ENCODE measurements at regions not wholly inside any gene's neighbourhood (a gene's known extent, or its start where the extent isn't known, plus 50 kb on each side); places are given as distances from the start of the nearest gene placed in this dataset.

DNA sequence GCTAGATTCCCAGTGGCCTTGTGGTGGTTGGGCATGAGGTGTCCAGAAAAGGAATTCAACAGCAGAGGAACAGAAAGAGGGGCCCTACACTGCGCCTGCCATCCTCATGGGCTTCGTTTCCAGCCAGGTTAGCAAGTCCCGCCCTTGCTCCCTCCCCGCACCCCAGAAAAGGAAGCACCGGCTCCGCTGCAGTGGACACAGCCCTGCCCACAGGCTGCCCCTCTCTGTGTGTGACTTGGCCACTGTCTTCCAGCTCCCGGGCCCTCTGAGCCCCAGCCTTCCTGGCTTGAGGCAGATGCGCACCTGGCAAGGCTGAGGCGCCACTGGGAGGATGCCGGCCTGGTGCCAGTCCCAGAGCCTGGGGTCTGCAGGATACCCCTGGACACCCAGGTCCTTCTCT is 305.0 kb upstream of the IRX4 start:
- no peak for TF ChIP-seq CTCF (IDR thresholded peaks at IDR 0.05; ENCODE audit: insufficient read depth, low read length, missing control alignments)
- DNase-seq (ENCODE audit: low read depth, low spot score) = no peak
- H3K4me3 ChIP-seq (ENCODE audit: low read depth, low read length) = no peak overlapping the region
- ChIA-PET CTCF (no interaction called here), POLR2A (no interaction called here)

DNA sequence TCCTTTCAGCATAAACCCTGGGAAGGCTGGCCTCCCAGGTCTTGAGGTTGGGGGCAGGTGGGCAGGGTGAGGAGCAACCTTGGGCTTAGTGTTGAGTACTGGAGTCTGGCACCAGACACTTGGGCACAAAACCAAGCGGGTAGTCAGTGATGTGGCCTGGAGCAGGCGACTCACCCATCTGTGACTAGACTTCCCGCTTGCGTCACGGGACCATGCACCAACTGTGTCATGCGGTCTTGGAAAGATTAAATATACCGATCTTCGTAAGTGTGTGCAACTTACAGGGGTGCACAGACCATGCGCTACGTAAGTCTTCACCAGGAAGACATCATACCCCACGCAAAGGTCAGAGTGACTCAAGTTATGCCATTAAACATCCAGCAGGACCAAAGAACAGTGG is 304.4 kb upstream of the IRX4 start:
- POLR2A ChIA-PET = no interaction called here
- no peak for DNase-seq (ENCODE audit: low read depth, low spot score)
- no peak for TF ChIP-seq CTCF (IDR thresholded peaks at IDR 0.05; ENCODE audit: insufficient read depth, low read length, missing control alignments)
- CTCF ChIA-PET = no interaction called here
- no peak overlapping the region for H3K4me3 ChIP-seq (ENCODE audit: low read depth, low read length)

DNA sequence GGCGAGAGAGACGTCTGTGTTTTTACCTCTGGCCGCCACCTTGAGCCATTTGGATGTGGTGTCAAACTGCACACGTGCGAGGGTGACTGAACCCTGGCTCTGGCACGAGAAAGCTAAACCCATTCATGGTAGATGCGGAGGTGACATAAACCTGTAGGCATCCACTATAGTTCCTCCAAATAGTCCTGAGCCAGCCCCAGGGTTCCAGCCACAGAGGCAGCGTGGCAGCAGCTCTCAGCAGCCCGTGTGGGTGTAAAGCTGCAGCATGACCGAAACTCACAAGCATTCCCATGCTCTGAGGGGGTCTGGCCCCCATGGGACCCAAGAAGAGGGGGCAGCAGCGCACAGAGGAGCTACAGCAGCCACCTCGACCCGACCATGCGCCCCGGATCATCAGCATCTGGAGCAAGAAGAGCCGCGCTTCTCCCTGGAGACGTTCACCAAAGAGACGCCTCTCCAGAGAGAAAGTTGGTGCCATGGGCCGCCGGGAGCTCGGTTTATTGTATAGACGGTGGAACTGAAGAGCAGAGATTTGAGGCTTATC is 303.8 kb upstream of the IRX4 start:
- no peak for TF ChIP-seq CTCF (IDR thresholded peaks at IDR 0.05; ENCODE audit: insufficient read depth, low read length, missing control alignments)
- CTCF ChIA-PET = no interaction called here
- no peak overlapping the region for H3K4me3 ChIP-seq (ENCODE audit: low read depth, low read length)
- DNase-seq (ENCODE audit: low read depth, low spot score) = no peak
- POLR2A ChIA-PET = no interaction called here

DNA sequence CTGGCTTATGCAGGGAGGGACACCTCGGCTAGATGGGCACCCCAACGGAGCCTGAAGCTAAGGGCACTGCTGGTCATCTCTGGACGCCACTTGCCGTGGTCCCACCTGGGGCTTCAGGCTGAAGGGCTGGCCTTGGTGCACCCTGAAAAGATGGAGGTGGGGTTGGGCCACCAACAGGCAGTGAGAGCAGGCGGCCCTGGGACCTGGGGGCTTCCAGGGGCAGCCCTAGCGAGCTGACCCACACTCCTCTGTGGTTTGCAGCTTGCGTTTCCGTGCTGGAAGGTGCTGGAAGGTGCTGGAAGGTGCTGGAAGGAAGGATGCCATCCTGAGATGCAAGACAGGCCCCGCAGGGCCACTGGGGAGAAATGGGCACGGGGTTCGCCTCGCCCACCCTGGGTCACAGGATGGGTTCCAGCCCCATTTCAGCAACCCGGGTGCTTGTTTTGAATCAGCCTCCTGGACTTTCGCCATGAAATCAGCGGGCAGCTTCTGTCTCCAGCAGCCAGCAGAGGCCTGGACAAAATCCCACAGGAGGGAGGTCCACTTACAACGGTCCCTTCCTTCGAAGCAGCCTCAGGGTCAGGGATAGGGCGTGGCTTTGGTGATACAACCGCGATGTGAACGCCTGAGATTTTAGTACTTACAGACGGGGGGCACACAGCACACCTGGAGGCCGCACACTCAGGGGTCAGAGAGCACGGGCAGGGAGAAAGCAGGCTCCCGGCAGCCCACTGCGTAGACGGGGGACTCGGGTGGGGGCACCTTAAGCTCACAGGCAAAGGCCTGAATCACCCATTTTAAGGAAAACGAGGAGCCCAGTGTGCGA is 303.1 kb upstream of the IRX4 start:
- no peak overlapping the region for H3K4me3 ChIP-seq (ENCODE audit: low read depth, low read length)
- no peak for DNase-seq (ENCODE audit: low read depth, low spot score)
- POLR2A ChIA-PET = no interaction called here
- TF ChIP-seq CTCF (IDR thresholded peaks at IDR 0.05; ENCODE audit: insufficient read depth, low read length, missing control alignments) = no peak
- CTCF ChIA-PET = no interaction called here

GRCh38 chr5:2184563-2185540 is 302.1 kb upstream of the IRX4 start:
- no peak for DNase-seq (ENCODE audit: low read depth, low spot score)
- TF ChIP-seq CTCF (IDR thresholded peaks at IDR 0.05; ENCODE audit: insufficient read depth, low read length, missing control alignments) = no peak
- no peak overlapping the region for H3K4me3 ChIP-seq (ENCODE audit: low read depth, low read length)
- CTCF ChIA-PET = no interaction called here
- POLR2A ChIA-PET = no interaction called here

DNA sequence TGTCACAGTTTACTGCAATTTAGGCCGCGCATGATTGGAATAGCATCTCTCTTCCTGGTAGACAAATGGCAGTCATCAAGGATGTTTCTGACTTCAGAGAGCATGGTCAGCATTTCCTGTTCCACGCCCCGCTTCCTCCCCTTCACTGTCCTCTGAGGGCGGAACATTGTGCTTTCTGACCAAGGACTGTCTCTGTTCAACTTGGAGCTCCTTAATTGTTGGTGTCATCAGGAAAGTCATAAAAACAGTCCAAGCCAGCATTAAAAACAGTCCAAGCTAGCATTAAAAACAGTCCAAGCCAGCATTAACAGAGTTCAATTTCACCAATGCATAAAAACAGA is 301.3 kb upstream of the IRX4 start:
- TF ChIP-seq CTCF (IDR thresholded peaks at IDR 0.05; ENCODE audit: insufficient read depth, low read length, missing control alignments) = no peak
- H3K4me3 ChIP-seq (ENCODE audit: low read depth, low read length) = no peak overlapping the region
- DNase-seq (ENCODE audit: low read depth, low spot score) = no peak
- POLR2A ChIA-PET = no interaction called here
- CTCF ChIA-PET = no interaction called here
